Epidermal melanocyte (primary cell): ENCODE measurements at regions not wholly inside any gene's neighbourhood (a gene's known extent, or its start where the extent isn't known, plus 50 kb on each side); places are given as distances from the start of the nearest gene placed in this dataset.

Experiments
- DNase-seq: peaks from one replicate; pipeline ENCODE4 v3.0.0; 2011; ENCODE audit warnings: low spot score; ENCODE audit not compliant: insufficient read length

DNA sequence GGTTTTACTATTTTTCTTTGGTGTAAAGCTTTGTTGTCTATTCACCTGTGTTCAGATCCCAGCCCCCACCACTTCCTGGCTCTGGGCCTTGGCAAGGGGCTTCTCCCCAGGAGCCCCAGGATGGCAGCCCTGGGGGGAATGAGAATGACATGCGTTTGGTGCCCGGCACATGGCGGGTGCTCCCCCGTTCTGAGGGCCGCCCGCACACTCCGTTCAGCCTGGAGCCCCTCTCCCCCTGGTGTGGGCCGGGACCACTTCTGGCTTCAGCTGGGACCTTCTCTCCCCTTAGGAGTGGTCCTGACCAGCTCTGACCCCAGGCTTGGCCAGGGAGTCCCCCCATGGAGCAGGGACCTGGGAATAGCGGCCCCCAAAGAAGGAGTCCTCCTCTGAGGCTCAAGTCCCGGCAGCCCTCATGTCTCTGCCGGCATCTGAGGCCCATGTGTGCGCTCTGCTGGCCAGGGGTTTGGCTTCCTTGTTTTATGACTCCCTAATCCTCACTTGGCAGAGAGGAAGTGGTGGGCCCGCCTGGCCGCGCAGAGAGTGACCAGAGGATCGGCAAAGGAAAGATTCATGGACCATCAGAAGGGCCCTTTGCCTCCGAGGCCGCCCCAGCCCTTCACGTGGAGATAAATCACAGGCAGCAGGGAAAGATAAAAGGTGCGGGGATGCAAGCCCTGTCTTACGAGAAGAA lies 57.0 kb upstream of the LMX1B start:
- DNase-seq: no peak

DNA sequence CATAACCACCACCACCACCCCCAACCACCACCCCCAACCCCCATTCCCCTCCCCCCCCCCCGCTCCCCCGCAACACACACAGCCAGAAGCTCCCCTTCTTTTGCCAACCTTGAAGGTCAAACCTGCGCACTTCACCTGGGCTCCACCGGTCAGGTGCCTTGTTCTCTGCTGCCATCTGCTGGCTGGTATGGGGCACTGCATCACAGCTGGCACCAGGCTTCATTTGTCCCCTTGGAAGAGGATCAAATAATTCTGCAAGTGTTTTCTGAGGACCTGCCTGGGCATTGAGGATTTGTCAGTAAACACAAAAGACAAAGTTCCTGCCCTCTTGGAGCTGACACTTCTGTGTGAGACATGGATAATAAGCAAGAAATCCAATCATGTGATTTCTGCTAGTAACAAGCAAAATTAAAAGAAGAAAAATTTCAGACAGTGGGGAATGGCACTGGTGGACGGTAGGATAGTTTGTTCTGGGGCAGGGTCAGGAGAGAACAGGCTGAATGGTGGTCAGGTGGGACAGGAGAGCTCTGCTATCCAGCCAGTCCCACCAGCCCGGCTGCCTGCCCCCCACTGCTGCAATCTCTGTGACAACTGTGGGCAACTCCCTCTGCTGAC lies 55.6 kb upstream of the LMX1B start:
- peak; percentile 66 for DNase-seq

DNA sequence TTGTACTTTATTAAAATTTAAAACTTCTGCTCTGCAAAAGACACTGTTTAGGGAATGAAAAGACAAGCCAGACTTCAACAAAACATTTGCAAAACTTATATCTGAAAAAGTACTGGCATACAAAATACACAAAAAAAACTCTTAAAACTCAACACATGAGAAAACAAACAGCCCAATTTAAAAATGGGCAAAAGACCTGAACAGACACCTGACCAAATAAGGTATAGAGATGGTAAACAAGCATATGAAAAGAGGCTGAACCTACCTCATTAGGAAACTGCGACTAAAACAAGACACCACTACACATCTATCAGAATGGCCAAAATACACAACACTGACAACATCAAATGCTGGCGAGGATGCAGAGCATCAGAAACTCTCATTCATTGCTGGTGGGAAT lies 54.4 kb upstream of the LMX1B start:
- DNase-seq: no peak

DNA sequence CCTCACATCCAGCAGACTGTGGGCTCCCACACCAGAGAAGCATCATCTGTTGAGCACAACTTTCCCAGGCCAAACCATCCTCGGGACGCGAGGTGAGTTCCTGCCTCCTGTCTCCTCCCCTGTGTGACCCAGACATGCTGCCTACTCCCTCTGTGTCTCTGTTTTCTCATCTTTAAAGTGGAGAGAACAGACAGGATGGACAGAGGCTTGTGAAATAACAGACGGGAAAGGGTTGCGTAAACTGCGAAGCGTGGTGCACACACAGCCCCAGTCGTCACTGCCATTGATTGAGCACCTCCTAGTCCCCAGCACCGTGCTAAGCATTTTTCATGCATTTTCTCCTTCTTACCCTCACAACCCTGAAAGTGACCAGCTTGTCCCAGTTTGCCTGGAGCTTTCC lies 52.1 kb upstream of the LMX1B start:
- DNase-seq: no peak

DNA sequence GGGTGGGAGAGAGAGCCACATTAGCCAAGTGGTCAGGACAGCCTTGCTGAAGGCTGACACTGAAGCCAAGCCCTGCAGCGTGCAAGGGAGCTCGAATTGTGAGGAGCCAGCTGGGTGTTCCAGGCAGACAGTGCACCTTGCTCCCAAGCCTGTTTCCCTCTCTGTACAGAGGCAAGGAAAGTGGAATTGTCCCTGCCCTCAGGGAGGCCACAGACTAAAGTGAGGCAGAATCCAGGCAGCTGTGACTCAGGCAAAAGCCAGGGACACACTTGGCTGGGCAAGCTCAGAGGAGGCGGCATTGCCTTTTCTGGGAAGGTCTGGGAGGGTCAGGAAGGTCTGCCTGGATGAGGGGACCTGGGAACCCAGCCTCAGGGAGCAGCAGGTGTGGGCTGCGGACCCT lies 50.2 kb upstream of the LMX1B start:
- DNase-seq: no peak
